Neural cell (in vitro differentiated cells): ENCODE measurements at regions not wholly inside any gene's neighbourhood (a gene's known extent, or its start where the extent isn't known, plus 50 kb on each side); places are given as distances from the start of the nearest gene placed in this dataset.

ENCODE experiments used
- H2AFZ ChIP-seq: fragments of 200-600, 300-800 bp; sonication (generic), shearing (Covaris generic); 2 replicates; pipeline ENCODE4 v1.6.0; 2014; ENCODE audit warnings: low read depth, mild to moderate bottlenecking, antibody characterized with exemption, low read length, moderate library complexity
- H3F3A ChIP-seq: fragments of 200-600 bp; shearing (Covaris generic); 2 replicates; pipeline ENCODE4 v1.6.1; 2016; ENCODE audit warnings: mild to moderate bottlenecking, moderate library complexity, mixed read lengths, antibody characterized with exemption, low read length; ENCODE audit not compliant: insufficient read depth, poor library complexity, severe bottlenecking
- H3K27ac ChIP-seq: fragments of 200-600, 300-800 bp; sonication (generic), shearing (Covaris generic); 2 replicates; pipeline ENCODE4 v1.5.1; 2014; ENCODE audit warnings: mild to moderate bottlenecking, low read length, moderate library complexity
- H3K27me3 ChIP-seq: fragments of 300-800, 200-600 bp; sonication (generic), shearing (Covaris generic); 2 replicates; pipeline ENCODE4 v1.6.0; 2014; ENCODE audit warnings: mild to moderate bottlenecking, low read depth, low read length, moderate library complexity; ENCODE audit not compliant: insufficient read depth
- H3K36me3 ChIP-seq: fragments of 300-800, 200-600 bp; sonication (generic), shearing (Covaris generic); 2 replicates; pipeline ENCODE4 v1.5.1; 2014; ENCODE audit warnings: mild to moderate bottlenecking, antibody characterized with exemption, low read length, moderate library complexity; ENCODE audit not compliant: insufficient read depth
- H3K4me2 ChIP-seq: fragments of 300-800, 200-600 bp; sonication (generic), shearing (Covaris generic); 2 replicates; pipeline ENCODE4 v1.6.0; 2014; ENCODE audit warnings: mild to moderate bottlenecking, low read length
- H3K4me3 ChIP-seq: fragments of 300-800, 200-600 bp; sonication (generic), shearing (Covaris generic); 2 replicates; pipeline ENCODE4 v1.5.1; 2014; ENCODE audit warnings: mild to moderate bottlenecking, low read length, moderate library complexity
- H3K79me2 ChIP-seq: fragments of 200-600 bp; shearing (Covaris generic); replicated peaks from 2 replicates; pipeline ENCODE4 v1.6.0; 2014; ENCODE audit warnings: mild to moderate bottlenecking, low read length, moderate library complexity; ENCODE audit not compliant: insufficient read depth
- H3K9ac ChIP-seq: fragments of 300-800, 200-600 bp; sonication (generic), shearing (Covaris generic); 2 replicates; pipeline ENCODE4 v1.6.1; 2016; ENCODE audit warnings: mild to moderate bottlenecking, low read length, mixed read lengths
- H3K9me2 ChIP-seq: fragments of 200-600 bp; shearing (Covaris generic); 2 replicates; pipeline ENCODE4 v1.6.1; 2016; ENCODE audit warnings: mild to moderate bottlenecking, low read length, mixed read lengths; ENCODE audit not compliant: insufficient read depth
- H3K9me3 ChIP-seq: fragments of 200-600, 300-800 bp; sonication (generic), shearing (Covaris generic); 2 replicates; pipeline ENCODE4 v1.6.1; 2016; ENCODE audit warnings: mild to moderate bottlenecking, mixed run types, low read length, moderate library complexity, mixed read lengths
- H4K20me1 ChIP-seq: fragments of 200-600 bp; shearing (Covaris generic); 2 replicates; pipeline ENCODE4 v1.6.1; 2016; ENCODE audit warnings: mild to moderate bottlenecking, mixed run types; ENCODE audit not compliant: insufficient read depth
- EP300 ChIP-seq: fragments of 450-650 bp; conservative IDR thresholded peaks from 2 replicates; pipeline ENCODE4 v1.6.1; 2014; ENCODE audit warnings: antibody characterized with exemption, mild to moderate bottlenecking, moderate library complexity; ENCODE audit not compliant: poor library complexity, severe bottlenecking
- EZH2 ChIP-seq: fragments of 200-600, 300-800 bp; shearing (Covaris generic), sonication (generic); IDR thresholded peaks from 2 replicates; pipeline ENCODE4 v1.6.1; 2014; ENCODE audit warnings: antibody characterized with exemption, low read length, borderline replicate concordance, mild to moderate bottlenecking; ENCODE audit not compliant: insufficient read depth, poor library complexity, severe bottlenecking
- MXI1 ChIP-seq: fragments of 450-650 bp; conservative IDR thresholded peaks from 2 replicates; pipeline ENCODE4 v1.6.1; 2014; ENCODE audit warnings: antibody characterized with exemption, mild to moderate bottlenecking; ENCODE audit not compliant: poor library complexity, severe bottlenecking
- POLR2AphosphoS5 ChIP-seq: IDR thresholded peaks from 2 replicates; pipeline ENCODE4 v1.6.1; 2012
- RAD21 ChIP-seq: fragments of 450-650 bp; conservative IDR thresholded peaks from 2 replicates; pipeline ENCODE4 v1.6.1; 2014; ENCODE audit warnings: antibody characterized with exemption, mild to moderate bottlenecking, moderate library complexity
- SMC3 ChIP-seq: fragments of 450-650 bp; conservative IDR thresholded peaks from 2 replicates; pipeline ENCODE4 v1.6.1; 2014; ENCODE audit warnings: antibody characterized with exemption, mild to moderate bottlenecking, moderate library complexity; ENCODE audit not compliant: poor library complexity
- TAF1 ChIP-seq: IDR thresholded peaks from 2 replicates; pipeline ENCODE4 v1.6.1; 2012; ENCODE audit warnings: low read depth
- TF ChIP-seq, protein P1 (sequence below): IDR thresholded peaks from 2 replicates; pipeline ENCODE4 v1.6.1; 2012; ENCODE audit warnings: borderline replicate concordance

DNA sequence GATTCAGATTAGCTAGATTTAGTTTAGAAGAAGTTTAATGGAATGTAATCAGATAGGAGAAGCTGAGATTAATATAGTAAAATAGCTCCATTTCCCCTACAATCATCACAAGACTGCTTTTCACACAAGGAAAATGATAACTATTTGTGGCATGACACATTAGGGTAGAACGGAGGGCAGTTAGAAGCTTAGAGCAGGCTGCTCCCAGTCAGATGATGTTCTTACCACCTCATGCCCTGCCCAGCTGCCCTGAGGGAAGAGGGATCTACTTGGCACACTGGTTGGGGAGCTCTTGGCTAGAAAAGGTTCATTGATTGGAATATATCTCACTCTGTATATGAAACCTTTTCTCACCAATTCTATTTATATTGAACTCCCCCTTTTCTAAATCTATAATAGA is 180.7 kb upstream of the IL15 start:
- TF ChIP-seq TAF1 (no peak), EP300 (no peak)
- TF ChIP-seq, protein P1, sequence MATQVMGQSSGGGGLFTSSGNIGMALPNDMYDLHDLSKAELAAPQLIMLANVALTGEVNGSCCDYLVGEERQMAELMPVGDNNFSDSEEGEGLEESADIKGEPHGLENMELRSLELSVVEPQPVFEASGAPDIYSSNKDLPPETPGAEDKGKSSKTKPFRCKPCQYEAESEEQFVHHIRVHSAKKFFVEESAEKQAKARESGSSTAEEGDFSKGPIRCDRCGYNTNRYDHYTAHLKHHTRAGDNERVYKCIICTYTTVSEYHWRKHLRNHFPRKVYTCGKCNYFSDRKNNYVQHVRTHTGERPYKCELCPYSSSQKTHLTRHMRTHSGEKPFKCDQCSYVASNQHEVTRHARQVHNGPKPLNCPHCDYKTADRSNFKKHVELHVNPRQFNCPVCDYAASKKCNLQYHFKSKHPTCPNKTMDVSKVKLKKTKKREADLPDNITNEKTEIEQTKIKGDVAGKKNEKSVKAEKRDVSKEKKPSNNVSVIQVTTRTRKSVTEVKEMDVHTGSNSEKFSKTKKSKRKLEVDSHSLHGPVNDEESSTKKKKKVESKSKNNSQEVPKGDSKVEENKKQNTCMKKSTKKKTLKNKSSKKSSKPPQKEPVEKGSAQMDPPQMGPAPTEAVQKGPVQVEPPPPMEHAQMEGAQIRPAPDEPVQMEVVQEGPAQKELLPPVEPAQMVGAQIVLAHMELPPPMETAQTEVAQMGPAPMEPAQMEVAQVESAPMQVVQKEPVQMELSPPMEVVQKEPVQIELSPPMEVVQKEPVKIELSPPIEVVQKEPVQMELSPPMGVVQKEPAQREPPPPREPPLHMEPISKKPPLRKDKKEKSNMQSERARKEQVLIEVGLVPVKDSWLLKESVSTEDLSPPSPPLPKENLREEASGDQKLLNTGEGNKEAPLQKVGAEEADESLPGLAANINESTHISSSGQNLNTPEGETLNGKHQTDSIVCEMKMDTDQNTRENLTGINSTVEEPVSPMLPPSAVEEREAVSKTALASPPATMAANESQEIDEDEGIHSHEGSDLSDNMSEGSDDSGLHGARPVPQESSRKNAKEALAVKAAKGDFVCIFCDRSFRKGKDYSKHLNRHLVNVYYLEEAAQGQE = no peak
- no peak overlapping the region for H3K4me3 ChIP-seq
- no peaks in the 10 kb centered on the region for H3K79me2 ChIP-seq
- H3K9me3 ChIP-seq = no peaks in the 10 kb centered on the region
- no peak overlapping the region for H3K27ac ChIP-seq
- H3K4me2 ChIP-seq = no peak overlapping the region
- H3K9ac ChIP-seq = no peak overlapping the region
- no peaks in the 10 kb centered on the region for H3F3A ChIP-seq
- no peaks in the 10 kb centered on the region for H3K27me3 ChIP-seq
- H4K20me1 ChIP-seq = no peaks in the 10 kb centered on the region
- H2AFZ ChIP-seq = no peak overlapping the region
- H3K36me3 ChIP-seq = no peaks in the 10 kb centered on the region
- no peaks in the 10 kb centered on the region for H3K9me2 ChIP-seq

DNA sequence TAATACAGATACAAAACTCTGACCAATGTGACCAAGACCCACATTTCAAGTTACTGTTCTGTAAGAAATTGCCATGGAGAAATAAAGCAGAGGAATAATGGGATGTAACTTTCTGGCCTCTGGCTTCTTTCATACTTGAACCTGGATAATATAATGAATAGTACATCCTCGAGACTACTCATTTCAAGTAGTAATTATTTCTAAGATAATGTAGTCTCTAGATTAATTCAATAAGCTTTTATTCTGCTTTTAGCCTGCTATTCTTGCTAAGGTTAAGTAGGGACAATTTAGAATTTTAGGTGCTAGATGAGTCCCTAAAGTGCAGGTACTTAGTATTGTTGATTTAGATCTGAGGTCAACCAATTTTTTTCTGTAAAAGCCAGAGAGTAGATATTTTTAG is 178.7 kb upstream of the IL15 start:
- Histone ChIP-seq H3F3A (no peaks in the 10 kb centered on the region), H3K27ac (no peak overlapping the region), H3K4me2 (no peak overlapping the region), H3K9me3 (no peaks in the 10 kb centered on the region), H3K79me2 (no peaks in the 10 kb centered on the region), H3K4me3 (no peak overlapping the region), H3K9ac (no peak overlapping the region), H4K20me1 (no peaks in the 10 kb centered on the region), H2AFZ (no peak overlapping the region), H3K36me3 (no peaks in the 10 kb centered on the region), H3K27me3 (no peaks in the 10 kb centered on the region), H3K9me2 (no peaks in the 10 kb centered on the region)
- TF ChIP-seq TAF1 (no peak), EZH2 (no peak), RAD21 (no peak), POLR2AphosphoS5 (no peak), EP300 (no peak), SMC3 (no peak), MXI1 (no peak)
- TF ChIP-seq, protein P1 = no peak
